H1 (cell line): ENCODE measurements at regions not wholly inside any gene's neighbourhood (a gene's known extent, or its start where the extent isn't known, plus 50 kb on each side); places are given as distances from the start of the nearest gene placed in this dataset.

Source experiments
- CTCF ChIA-PET: fragments of 300-600 bp; sonication (Branson Sonifier 250); formaldehyde crosslinking; loops from one replicate; lab custom pipeline; 2021; ENCODE audit not compliant: partially characterized antibody; lab: Charles Lee
- POLR2A ChIA-PET: fragments of 300-600 bp; sonication (Branson Sonifier 250); formaldehyde crosslinking; loops from one replicate; lab custom pipeline; 2021; ENCODE audit warnings: inconsistent platforms; ENCODE audit not compliant: partially characterized antibody; lab: Charles Lee
- DNase-seq, 2 experiments: peaks; one replicate each; pipeline versions ENCODE4 v3.0.0 to v3.0.0-alpha.2; 2010 to 2022; ENCODE audit warnings: low spot score in 2 of 2, low read depth in 1 of 2, mixed read lengths in 1 of 2
- FAIRE-seq: peaks from 2 replicates; lab custom pipeline; 2011; peaks lifted over from hg19 to GRCh38; lab: Jason Lieb, UNC
- H2AFZ ChIP-seq: 2 replicates; pipeline ENCODE4 v1.8.1; 2012; ENCODE audit warnings: low read length, inconsistent platforms
- H2AK5ac ChIP-seq: 2 replicates; pipeline ENCODE4 v1.6.1; 2013; ENCODE audit warnings: low read depth, low read length
- H2BK120ac ChIP-seq: replicated peaks from 2 replicates; pipeline ENCODE3; 2013; ENCODE audit warnings: low read depth, low read length, inconsistent platforms
- H2BK12ac ChIP-seq: 2 replicates; pipeline ENCODE4 v1.6.1; 2013; ENCODE audit warnings: low read depth, low read length
- H2BK15ac ChIP-seq: 2 replicates; pipeline ENCODE4 v1.6.1; 2013; ENCODE audit warnings: low read length
- H2BK20ac ChIP-seq: 2 replicates; pipeline ENCODE4 v1.6.1; 2013; ENCODE audit warnings: low read length
- H2BK5ac ChIP-seq: 2 replicates; pipeline ENCODE4 v1.6.1; 2013; ENCODE audit warnings: low read depth, low read length
- H3K14ac ChIP-seq: 2 replicates; pipeline ENCODE4 v1.6.1; 2013; ENCODE audit warnings: inconsistent platforms; ENCODE audit not compliant: insufficient read length
- H3K18ac ChIP-seq: 2 replicates; pipeline ENCODE4 v1.6.1; 2013; ENCODE audit warnings: low read length; ENCODE audit errors: extremely low read depth
- H3K23ac ChIP-seq: 2 replicates; pipeline ENCODE4 v1.6.1; 2013; ENCODE audit warnings: inconsistent platforms; ENCODE audit not compliant: insufficient read length
- H3K23me2 ChIP-seq: 2 replicates; pipeline ENCODE4 v1.6.1; 2013; ENCODE audit warnings: low read depth, low read length
- H3K27ac ChIP-seq: 2 replicates; pipeline ENCODE4 v1.6.1; 2011; ENCODE audit warnings: low read depth, low read length, inconsistent platforms
- H3K27me3 ChIP-seq, 4 experiments: replicated peaks in 1 of 4; 1 replicate in 1 of 4; 2 replicates in 3 of 4; pipeline versions ENCODE4 v1.6.1 to v1.8.1; 2011 to 2013; ENCODE audit warnings: low read length in 3 of 4, mild to moderate bottlenecking in 3 of 4, inconsistent platforms in 2 of 4, mixed read lengths in 2 of 4, moderate library complexity in 1 of 4; ENCODE audit not compliant: control insufficient read depth in 3 of 4, insufficient read depth in 3 of 4; ENCODE audit errors: extremely low read depth in 1 of 4
- H3K36me3 ChIP-seq, 4 experiments: 2 replicates each; pipeline versions ENCODE4 v1.6.1 to v1.8.1; 2011 to 2013; ENCODE audit warnings: mild to moderate bottlenecking in 4 of 4, low read length in 3 of 4, moderate library complexity in 2 of 4, control low read depth in 1 of 4, inconsistent platforms in 1 of 4; ENCODE audit not compliant: insufficient read depth in 4 of 4, control insufficient read depth in 2 of 4
- H3K4ac ChIP-seq: replicated peaks from 2 replicates; pipeline ENCODE3; 2013; ENCODE audit warnings: low read length, low read depth, mixed read lengths, inconsistent platforms; ENCODE audit not compliant: insufficient read length
- H3K4me1 ChIP-seq, 4 experiments: replicated peaks in 1 of 4; 1 replicate in 1 of 4; 2 replicates in 3 of 4; pipeline versions ENCODE4 v1.6.1 to v1.8.1; 2011 to 2013; ENCODE audit warnings: low read length in 3 of 4, inconsistent platforms in 2 of 4, mixed read lengths in 1 of 4; ENCODE audit not compliant: insufficient read depth in 4 of 4, control insufficient read depth in 3 of 4
- H3K4me2 ChIP-seq, 2 experiments: 2 replicates each; pipeline versions ENCODE4 v1.6.1 to v1.8.1; 2011 to 2013; ENCODE audit warnings: low read depth in 2 of 2, low read length in 2 of 2, control low read depth in 1 of 2, inconsistent platforms in 1 of 2, mild to moderate bottlenecking in 1 of 2; ENCODE audit not compliant: insufficient read depth in 1 of 2
- H3K4me3 ChIP-seq, 4 experiments: fragments of 200-600, 300-600 bp in 1 of 4; sonication (generic), shearing (Covaris generic), sonication (Bioruptor Twin) in 1 of 4; 2 replicates each; pipeline versions ENCODE4 v1.5.1 to v1.8.1; 2011 to 2016; ENCODE audit warnings: low read length in 4 of 4, low read depth in 3 of 4, control low read depth in 2 of 4, inconsistent platforms in 2 of 4, mild to moderate bottlenecking in 2 of 4, mixed read lengths in 1 of 4, moderate library complexity in 1 of 4; ENCODE audit not compliant: insufficient read depth in 2 of 4; ENCODE audit errors: extremely low read depth in 1 of 4
- H3K56ac ChIP-seq: replicated peaks from 2 replicates; pipeline ENCODE3; 2013; ENCODE audit warnings: low read depth, mild to moderate bottlenecking, mixed read lengths, low read length, inconsistent platforms; ENCODE audit not compliant: insufficient read length
- H3K79me1 ChIP-seq: 2 replicates; pipeline ENCODE4 v1.6.1; 2013; ENCODE audit warnings: low read depth, low read length, control low read depth
- H3K79me2 ChIP-seq, 2 experiments: 2 replicates each; pipeline versions ENCODE4 v1.6.1 to v1.8.1; 2012 to 2013; ENCODE audit warnings: low read length in 2 of 2, mild to moderate bottlenecking in 2 of 2, inconsistent platforms in 1 of 2; ENCODE audit not compliant: insufficient read depth in 2 of 2, control insufficient read depth in 1 of 2
- H3K9ac ChIP-seq, 4 experiments: replicated peaks in 1 of 4; 1 replicate in 1 of 4; 2 replicates in 3 of 4; pipeline versions ENCODE4 v1.6.1 to v1.8.1; 2011 to 2013; ENCODE audit warnings: low read depth in 3 of 4, low read length in 3 of 4, control low read depth in 2 of 4, mild to moderate bottlenecking in 2 of 4, moderate library complexity in 2 of 4, inconsistent platforms in 1 of 4; ENCODE audit errors: extremely low read depth in 1 of 4
- H3K9me3 ChIP-seq, 2 experiments: 2 replicates each; pipeline versions ENCODE4 v1.6.1 to v1.8.1; 2012 to 2013; ENCODE audit warnings: mild to moderate bottlenecking in 2 of 2, moderate library complexity in 2 of 2, control low read depth in 1 of 2, inconsistent platforms in 1 of 2, low read depth in 1 of 2, low read length in 1 of 2, mixed read lengths in 1 of 2; ENCODE audit not compliant: insufficient read depth in 2 of 2
- H4K20me1 ChIP-seq, 2 experiments: replicated peaks in 1 of 2; 2 replicates each; pipeline versions ENCODE3 to v1.8.1; 2011 to 2013; ENCODE audit warnings: inconsistent platforms in 2 of 2, low read length in 2 of 2, mild to moderate bottlenecking in 1 of 2; ENCODE audit not compliant: insufficient read depth in 2 of 2, control insufficient read depth in 1 of 2
- H4K5ac ChIP-seq: 2 replicates; pipeline ENCODE4 v1.6.1; 2013; ENCODE audit warnings: low read length, low read depth, mixed read lengths, inconsistent platforms; ENCODE audit not compliant: insufficient read length
- H4K8ac ChIP-seq: 2 replicates; pipeline ENCODE4 v1.8.0; 2013; ENCODE audit warnings: mild to moderate bottlenecking, moderate library complexity, low read length, inconsistent platforms; ENCODE audit not compliant: insufficient read depth; ENCODE audit errors: extremely low read depth
- H4K91ac ChIP-seq: replicated peaks from 2 replicates; pipeline ENCODE3; 2013; ENCODE audit warnings: low read length, mixed read lengths, inconsistent platforms; ENCODE audit not compliant: insufficient read length
- HDAC2 ChIP-seq, 2 experiments: fragments of 300-600 bp in 1 of 2; sonication (generic) in 1 of 2; IDR thresholded peaks; 2 replicates each; pipeline ENCODE4 v1.6.1; 2011 to 2012; ENCODE audit warnings: low read depth in 2 of 2, low read length in 2 of 2, mild to moderate bottlenecking in 2 of 2, moderate library complexity in 2 of 2, borderline replicate concordance in 1 of 2, inconsistent platforms in 1 of 2
- RFX5 ChIP-seq: IDR thresholded peaks from 2 replicates; pipeline ENCODE4 v1.6.1; 2011; ENCODE audit warnings: low read depth, low read length, improper control_type of control experiment, borderline replicate concordance
- WGBS, 2 experiments: shearing (Covaris generic) in 1 of 2; methylation state at CpG; one replicate each; pipeline versions ENCODE4 v1.1.6 to v1.1.7; 2013 to 2015; ENCODE audit warnings: low lambda C conversion rate in 2 of 2, mixed read lengths in 2 of 2, inconsistent platforms in 1 of 2, low coverage in 1 of 2, missing lambda C conversion rate in 1 of 2; ENCODE audit not compliant: insufficient replicate concordance in 2 of 2, insufficient coverage in 1 of 2, insufficient read length in 1 of 2; ENCODE audit errors: extremely low coverage in 1 of 2, missing lambda C conversion rate in 1 of 2; 5-methylcytosine and 5-hydroxymethylcytosine counted together

GRCh38 chr10:131814567-131815265 lies 86.1 kb upstream of the PPP2R2D start:
- Histone ChIP-seq H4K91ac (no peak overlapping the region), H2BK12ac (peak overlapping the region; percentile 50; the same call in 1 of the 2 replicates), H3K23ac (no peak overlapping the region), H3K18ac (no peak overlapping the region), H4K5ac (no peak overlapping the region), H3K14ac (no peak overlapping the region), H3K4me3 (no peak overlapping the region), H2BK120ac (no peak overlapping the region), H2BK20ac (peak overlapping the region; percentile 13; the same call in 1 of the 2 replicates), H2BK5ac (no peak overlapping the region), H3K4me2 (no peak overlapping the region), H3K23me2 (no peaks in the 10 kb centered on the region; the same call in 1 of the 2 replicates), H4K8ac (no peak overlapping the region), H3K56ac (no peak overlapping the region), H3K4me1 (peaks cover 0 to 9% (median 3%) of the 10 kb centered on the region in 4 experiments; a peak in 4 of 7 replicates), H2AK5ac (no peak overlapping the region), H4K20me1 (peaks cover 0 to 2% of the 10 kb centered on the region in 2 experiments), H3K27ac (no peak overlapping the region), H3K36me3 (no peaks in the 10 kb centered on the region), H3K9ac (no peak overlapping the region), H3K79me2 (no peaks in the 10 kb centered on the region), H3K27me3 (no peaks in the 10 kb centered on the region), H3K9me3 (no peaks in the 10 kb centered on the region), H2AFZ (no peak overlapping the region), H2BK15ac (no peak overlapping the region), H3K4ac (no peak overlapping the region), H3K79me1 (no peaks in the 10 kb centered on the region)
- FAIRE-seq (no peak), DNase-seq (peak in 1 of 2 experiments; percentile 45)
- TF ChIP-seq RFX5, result no peak
- TF ChIP-seq HDAC2 (IDR thresholded peaks at IDR 0.05; ENCODE audit: borderline replicate concordance in 1 of 2, low read depth in 2 of 2, low read length in 2 of 2), result no peak
- ChIA-PET POLR2A (no interaction called here), CTCF (no interaction called here)
- 82% methylated on average over 23 of the region's 24 CpGs; no CpG with 5 or more reads in 1 of the 2 experiments for WGBS, 2 experiments
